ENCODE measurements at regions not wholly inside any gene's neighbourhood (a gene's known extent, or its start where the extent isn't known, plus 50 kb on each side); places are given as distances from the start of the nearest gene placed in this dataset.

DNA sequence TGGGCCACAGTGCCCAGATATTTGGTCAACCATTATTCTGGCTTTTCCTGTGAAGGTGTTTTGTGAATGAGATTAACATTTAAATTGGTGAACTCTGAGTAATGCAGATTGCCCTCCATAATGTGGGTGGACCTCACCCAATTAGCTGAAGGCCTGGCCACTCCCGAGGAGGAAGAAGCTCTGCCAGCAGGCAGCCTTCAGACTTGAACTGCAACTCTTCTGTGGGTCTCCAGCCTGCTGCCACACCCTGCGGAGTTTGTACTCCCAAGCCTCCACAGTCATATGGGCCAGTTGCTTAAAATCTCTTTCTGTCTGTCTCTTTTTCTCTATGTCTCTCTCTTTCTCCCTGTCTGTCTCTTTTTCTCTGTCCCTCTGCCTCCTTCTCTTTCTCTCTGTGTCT, 262.7 kb downstream of the MYCN start:
- peaks cover 0 to 2% (median under 1%) of the 10 kb centered on the region in 4 experiments; a peak in 3 of 7 replicates for H3K4me1 ChIP-seq (replicated peaks in 1 of 4; ENCODE audit: control insufficient read depth in 3 of 4, insufficient read depth in 4 of 4, low read length in 3 of 4)
- H2AFZ ChIP-seq (ENCODE audit: low read length): no peak overlapping the region
- H3K23me2 ChIP-seq (ENCODE audit: low read depth, low read length): no peaks in the 10 kb centered on the region
- H2BK12ac ChIP-seq (ENCODE audit: low read depth, low read length): no peak overlapping the region
- DNase-seq (ENCODE audit: low read depth in 1 of 2, low spot score in 2 of 2) (no peak), FAIRE-seq (no peak)
- H2BK20ac ChIP-seq (ENCODE audit: low read length): no peak overlapping the region
- H3K4me2 ChIP-seq (ENCODE audit: insufficient read depth in 1 of 2, low read depth in 2 of 2, low read length in 2 of 2): no peak overlapping the region
- no peak overlapping the region for H3K18ac ChIP-seq (ENCODE audit: extremely low read depth, low read length)
- no peak overlapping the region for H3K4ac ChIP-seq (replicated peaks; ENCODE audit: insufficient read length, low read depth, low read length)
- ChIA-PET CTCF (ENCODE audit: partially characterized antibody) (no interaction called here), POLR2A (ENCODE audit: partially characterized antibody) (no interaction called here)
- no peak overlapping the region for H4K91ac ChIP-seq (replicated peaks; ENCODE audit: insufficient read length, low read length)
- H3K4me3 ChIP-seq (ENCODE audit: extremely low read depth in 1 of 4, insufficient read depth in 2 of 4, low read depth in 3 of 4, low read length in 4 of 4): no peak overlapping the region
- no peaks in the 10 kb centered on the region for H3K27me3 ChIP-seq (replicated peaks in 1 of 4; ENCODE audit: control insufficient read depth in 3 of 4, extremely low read depth in 1 of 4, insufficient read depth in 3 of 4, low read length in 3 of 4)
- H2BK120ac ChIP-seq (replicated peaks; ENCODE audit: low read depth, low read length): no peak overlapping the region
- H3K79me1 ChIP-seq (ENCODE audit: low read depth, low read length): no peaks in the 10 kb centered on the region; the same call in 1 of the 2 replicates
- H4K5ac ChIP-seq (ENCODE audit: insufficient read length, low read depth, low read length): no peak overlapping the region
- no peaks in the 10 kb centered on the region for H4K20me1 ChIP-seq (replicated peaks in 1 of 2; ENCODE audit: control insufficient read depth in 1 of 2, insufficient read depth in 2 of 2, low read length in 2 of 2)
- no peak overlapping the region for H3K23ac ChIP-seq (ENCODE audit: insufficient read length)
- H3K36me3 ChIP-seq (ENCODE audit: control insufficient read depth in 2 of 4, insufficient read depth in 4 of 4, low read length in 3 of 4): no peaks in the 10 kb centered on the region
- 87% methylated on average over 2 of the region's 2 CpGs; no CpG with 5 or more reads in 1 of the 2 experiments for WGBS, 2 experiments (ENCODE audit: extremely low coverage in 1 of 2, insufficient coverage in 1 of 2, insufficient read length in 1 of 2, insufficient replicate concordance in 2 of 2, low coverage in 1 of 2, low lambda C conversion rate in 2 of 2, missing lambda C conversion rate in 1 of 2)
- H3K79me2 ChIP-seq (ENCODE audit: control insufficient read depth in 1 of 2, insufficient read depth in 2 of 2, low read length in 2 of 2): no peaks in the 10 kb centered on the region
- H2BK5ac ChIP-seq (ENCODE audit: low read depth, low read length): no peak overlapping the region
- no peaks in the 10 kb centered on the region for H3K9me3 ChIP-seq (ENCODE audit: insufficient read depth in 2 of 2, low read depth in 1 of 2, low read length in 1 of 2)
- no peak overlapping the region for H3K27ac ChIP-seq (ENCODE audit: low read depth, low read length)
- no peak overlapping the region for H3K14ac ChIP-seq (ENCODE audit: insufficient read length)
- H4K8ac ChIP-seq (ENCODE audit: extremely low read depth, insufficient read depth, low read length): no peak overlapping the region
- no peak overlapping the region for H2BK15ac ChIP-seq (ENCODE audit: low read length)
- H2AK5ac ChIP-seq (ENCODE audit: low read depth, low read length): no peak overlapping the region
- no peak overlapping the region for H3K56ac ChIP-seq (replicated peaks; ENCODE audit: insufficient read length, low read depth, low read length)
- no peak overlapping the region for H3K9ac ChIP-seq (replicated peaks in 1 of 4; ENCODE audit: extremely low read depth in 1 of 4, low read depth in 3 of 4, low read length in 3 of 4)
- no peak for TF ChIP-seq POU5F1 (IDR thresholded peaks at IDR 0.05; ENCODE audit: low read depth, low read length)
- TF ChIP-seq KDM1A (IDR thresholded peaks at IDR 0.05; ENCODE audit: borderline replicate concordance, low read length): no peak
- TF ChIP-seq MAFK (IDR thresholded peaks at IDR 0.05; ENCODE audit: low read depth, low read length): no peak
- TF ChIP-seq SP4 (IDR thresholded peaks at IDR 0.05; ENCODE audit: low read length): no peak

All from H1 (cell line).